HG03097 (cell line): ENCODE measurements at regions not wholly inside any gene's neighbourhood (a gene's known extent, or its start where the extent isn't known, plus 50 kb on each side); places are given as distances from the start of the nearest gene placed in this dataset.

Experiments
- ATAC-seq: cut with Tn5 transposase; IDR thresholded peaks from one replicate; pipeline ENCODE4 v1.9.1; 2021; ENCODE audit not compliant: unreplicated experiment, low FRiP score

DNA sequence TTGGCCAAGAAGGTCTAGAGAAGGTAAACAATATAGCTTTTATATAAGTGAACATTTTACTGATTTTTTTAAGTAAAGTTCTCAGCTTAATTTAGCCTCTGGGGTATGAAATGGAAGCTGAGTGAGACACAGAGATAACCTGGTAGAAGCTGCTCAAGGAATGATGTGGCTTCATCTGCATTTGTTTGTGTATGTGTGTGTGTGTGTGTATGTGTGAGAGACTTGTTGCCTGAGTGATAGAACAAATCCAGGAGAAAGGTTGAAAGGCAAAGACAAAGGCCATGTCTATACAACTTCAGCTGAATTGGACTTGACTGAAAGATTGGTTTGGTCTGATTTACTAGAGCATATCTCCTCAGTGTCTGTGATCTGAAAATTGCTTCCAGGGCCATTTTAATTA lies 63.6 kb downstream of the PCDH7 start:
- ATAC-seq: no peak

DNA sequence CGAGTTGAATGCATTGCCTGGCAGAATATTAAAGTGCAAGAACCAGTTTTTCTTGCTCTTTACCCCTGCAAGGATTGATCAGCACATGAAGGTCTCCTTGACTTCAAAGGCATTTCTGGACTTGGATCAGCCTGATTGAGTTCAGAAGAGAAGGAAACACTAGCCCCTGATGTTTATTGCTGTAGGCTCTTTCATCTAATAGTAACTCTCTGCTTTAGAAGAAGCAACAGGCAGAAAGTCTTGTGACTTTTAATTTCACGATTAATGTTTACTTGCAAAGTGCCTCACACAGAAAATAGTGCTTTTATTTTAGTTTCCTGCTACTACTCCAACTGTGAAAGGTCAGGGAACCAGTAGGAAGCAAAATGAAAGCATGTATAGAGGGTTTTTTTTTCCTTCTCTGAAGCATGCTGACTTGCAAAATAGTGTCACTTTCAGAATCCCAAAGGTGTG lies 69.1 kb downstream of the PCDH7 start:
- no peak for ATAC-seq

DNA sequence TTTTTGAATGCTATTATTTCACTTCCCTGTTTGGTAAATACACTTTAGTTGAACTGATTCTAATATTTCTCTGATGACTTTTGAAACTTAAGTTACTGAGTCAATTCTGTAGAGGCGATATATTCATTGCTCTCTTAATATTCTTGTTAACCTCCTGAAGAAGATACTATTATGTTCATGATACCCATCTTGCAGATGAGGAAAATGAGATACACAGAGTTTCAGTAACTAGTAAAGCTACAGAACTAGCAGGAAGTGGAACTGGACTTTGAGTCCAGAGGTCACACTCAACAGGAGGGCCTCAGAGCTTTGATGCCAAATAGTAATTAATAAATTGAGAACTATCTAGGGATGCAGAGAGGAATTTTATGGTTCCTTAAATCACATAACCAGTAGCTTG lies 70.0 kb downstream of the PCDH7 start:
- no peak for ATAC-seq

DNA sequence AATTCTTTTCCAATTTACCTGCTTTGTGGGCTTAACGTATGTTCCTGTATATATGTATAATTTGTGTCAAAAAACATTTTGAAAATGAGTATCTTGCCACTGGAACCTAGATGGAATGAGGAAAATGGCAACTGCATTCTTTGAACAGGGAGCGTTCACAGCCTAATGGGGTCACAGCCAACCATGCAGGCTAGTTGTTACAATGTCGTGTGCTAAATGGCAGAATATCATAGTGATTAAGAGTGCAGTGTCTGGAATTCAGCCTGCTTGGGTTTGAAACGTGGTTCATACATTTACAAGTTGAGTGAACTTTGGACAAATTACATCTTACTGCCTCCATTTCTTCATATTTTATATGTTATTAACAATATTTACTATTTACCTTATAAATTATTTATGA lies 70.8 kb downstream of the PCDH7 start:
- no peak for ATAC-seq

DNA sequence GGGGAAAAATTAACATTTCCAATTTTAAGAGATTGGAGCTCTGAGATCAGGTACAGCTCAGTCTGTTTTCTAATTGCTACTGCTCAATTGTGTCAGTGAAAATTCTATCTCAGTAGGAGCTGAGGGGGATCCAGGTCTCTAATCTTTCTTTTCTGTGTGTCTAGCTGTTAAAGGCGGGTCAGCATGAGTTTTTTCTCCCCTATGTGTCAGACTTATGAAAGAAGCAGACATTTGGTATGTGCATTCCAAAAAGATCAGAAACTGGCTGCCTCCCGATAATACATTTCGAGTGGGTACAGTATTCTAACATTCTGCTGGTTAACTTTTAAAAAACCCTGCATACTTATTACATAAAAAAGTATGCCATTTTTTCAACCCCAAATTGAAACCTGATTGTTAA lies 72.4 kb downstream of the PCDH7 start:
- ATAC-seq: no peak

DNA sequence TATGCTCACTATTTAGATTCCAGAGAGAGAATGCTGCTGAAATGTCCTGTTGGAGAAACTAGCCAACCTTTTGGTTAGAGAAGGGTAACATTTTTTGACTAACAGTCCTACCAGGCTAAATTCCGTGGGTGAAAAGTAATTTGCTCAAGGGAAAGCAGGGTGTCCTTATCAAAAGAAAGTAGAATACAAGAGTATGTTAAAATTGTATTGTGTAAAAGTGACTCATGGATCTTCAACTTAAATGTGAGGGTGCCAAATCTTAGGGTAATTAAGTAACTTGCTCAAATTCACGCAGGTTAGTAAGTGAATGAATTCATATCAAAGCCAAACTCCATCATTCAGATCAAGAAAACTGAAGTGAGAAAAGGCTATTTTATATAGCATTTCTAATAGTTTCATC lies 81.7 kb downstream of the PCDH7 start:
- ATAC-seq: no peak

DNA sequence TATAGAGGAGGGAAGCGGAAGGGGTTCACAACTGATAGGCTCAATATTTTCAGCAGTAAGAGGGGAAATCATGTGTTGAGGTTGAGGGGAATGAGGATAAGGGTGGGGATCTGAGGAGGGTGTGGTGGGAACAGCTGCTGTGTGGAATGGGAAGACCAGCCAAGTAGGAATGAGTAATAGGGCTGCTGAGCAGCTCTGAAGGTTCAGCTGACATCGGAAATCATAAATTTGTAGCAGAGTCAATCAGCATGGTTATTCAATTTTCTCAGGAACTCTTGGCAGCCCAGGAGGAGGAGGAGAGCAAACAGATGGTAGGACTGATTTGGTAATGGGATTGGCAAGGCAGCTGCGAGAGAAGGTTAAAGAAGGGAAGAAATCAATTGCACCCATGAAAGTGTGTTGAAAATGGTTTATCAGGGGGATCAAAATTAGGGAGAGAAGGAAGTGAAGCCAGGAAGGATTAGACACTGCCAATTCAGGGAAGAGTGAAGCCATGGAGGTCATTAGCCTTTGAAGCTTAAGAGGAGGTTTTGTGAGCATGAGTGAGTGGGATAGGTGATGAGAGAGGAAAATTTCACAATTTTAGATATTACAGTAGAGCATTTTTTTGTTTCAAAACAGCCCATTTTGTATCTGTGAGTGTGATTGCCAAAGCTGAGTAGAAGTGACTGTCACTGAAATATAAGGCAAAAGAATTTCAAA lies 82.6 kb downstream of the PCDH7 start:
- ATAC-seq: no peak

DNA sequence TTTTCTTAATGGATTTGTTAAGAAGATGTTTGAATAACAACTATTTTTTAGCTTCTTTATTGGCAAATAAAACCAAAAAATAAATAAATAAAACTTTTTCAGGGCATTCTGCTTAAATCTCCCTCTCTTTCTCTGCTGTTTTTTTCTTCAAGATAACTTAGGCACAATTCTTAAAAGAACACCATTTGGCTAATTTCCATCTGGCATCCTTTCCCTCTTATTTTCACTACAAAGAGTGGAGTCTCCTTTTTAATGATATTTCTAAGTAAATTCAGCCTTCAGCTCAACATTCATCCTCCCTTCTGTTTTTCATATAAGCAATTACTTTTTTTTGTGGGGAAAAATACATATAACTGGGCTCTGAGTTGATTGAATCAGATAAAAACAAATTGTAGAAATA lies 88.1 kb downstream of the PCDH7 start:
- no peak for ATAC-seq

DNA sequence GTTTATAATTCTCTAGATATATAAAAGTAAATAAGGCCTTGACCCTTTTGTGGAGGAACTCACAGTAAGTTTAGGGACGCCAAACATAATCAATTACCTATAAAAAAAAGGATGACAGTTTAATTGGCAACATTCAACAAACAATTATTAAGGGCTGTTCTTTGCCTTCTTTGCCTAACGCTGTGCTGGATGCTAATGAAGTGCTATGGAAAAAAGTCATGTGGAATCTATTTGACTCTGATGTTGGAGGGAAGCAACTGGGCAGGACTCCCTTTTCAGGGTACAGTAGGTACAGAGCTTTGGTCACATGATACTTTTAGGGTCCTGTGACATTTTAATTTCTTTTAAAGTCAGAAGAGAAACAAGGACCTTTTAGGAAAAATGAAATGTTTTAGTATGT lies 91.1 kb downstream of the PCDH7 start:
- no peak for ATAC-seq

DNA sequence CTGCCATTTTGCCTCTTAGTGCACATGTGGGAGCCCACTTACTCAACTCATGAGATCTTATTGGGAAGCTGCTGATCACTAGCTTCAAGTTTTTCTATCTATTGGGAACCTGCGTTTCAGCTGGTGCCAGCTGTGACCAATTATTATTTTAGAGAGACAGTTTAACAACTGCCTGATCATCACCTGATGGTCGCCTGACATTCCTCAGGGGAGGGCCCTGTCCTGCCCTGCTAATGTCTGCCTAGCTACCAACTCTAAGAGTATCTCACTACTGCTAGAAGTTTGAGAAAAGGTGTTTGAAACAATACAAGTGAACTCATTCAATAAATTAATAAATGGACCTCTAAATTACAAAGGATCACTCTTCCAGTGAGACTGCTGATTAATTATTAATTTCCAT lies 95.5 kb downstream of the PCDH7 start:
- ATAC-seq: no peak

DNA sequence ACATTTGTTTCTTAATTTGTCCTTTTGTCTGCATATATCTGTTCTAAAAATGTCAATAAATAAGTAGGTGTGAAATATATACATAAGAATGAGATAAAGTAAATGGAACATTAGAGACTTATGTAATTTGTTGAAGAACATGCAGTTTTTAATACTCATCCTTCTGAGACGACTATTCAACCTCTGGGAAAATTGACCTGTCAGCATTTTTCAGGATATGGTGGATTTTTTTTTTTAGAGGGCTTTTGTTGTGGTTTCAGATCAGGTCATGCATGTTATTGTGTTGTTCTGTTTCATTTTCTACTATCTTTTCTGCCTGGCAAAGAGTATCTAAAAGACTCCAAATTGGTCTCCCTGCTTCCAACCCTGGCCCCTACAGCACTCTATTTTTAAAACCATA lies 97.3 kb downstream of the PCDH7 start:
- ATAC-seq: no peak

DNA sequence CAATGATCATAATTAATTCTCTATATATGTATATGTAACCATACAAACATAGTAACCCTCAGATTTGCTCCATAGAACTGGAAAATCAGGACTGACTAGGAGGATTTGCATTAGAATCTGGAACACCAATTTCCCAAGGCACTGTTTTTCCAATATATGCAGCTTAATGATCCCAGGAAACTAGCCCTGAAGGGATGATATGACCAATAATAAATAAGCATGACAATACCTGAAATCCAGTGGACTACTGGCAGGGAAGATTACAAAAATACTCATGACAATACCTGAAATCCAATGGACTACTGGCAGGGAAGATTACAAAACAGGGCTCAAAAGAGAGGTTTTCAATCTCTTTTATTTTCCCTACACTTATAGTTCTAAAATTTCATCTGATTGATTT lies 98.4 kb downstream of the PCDH7 start:
- no peak for ATAC-seq

DNA sequence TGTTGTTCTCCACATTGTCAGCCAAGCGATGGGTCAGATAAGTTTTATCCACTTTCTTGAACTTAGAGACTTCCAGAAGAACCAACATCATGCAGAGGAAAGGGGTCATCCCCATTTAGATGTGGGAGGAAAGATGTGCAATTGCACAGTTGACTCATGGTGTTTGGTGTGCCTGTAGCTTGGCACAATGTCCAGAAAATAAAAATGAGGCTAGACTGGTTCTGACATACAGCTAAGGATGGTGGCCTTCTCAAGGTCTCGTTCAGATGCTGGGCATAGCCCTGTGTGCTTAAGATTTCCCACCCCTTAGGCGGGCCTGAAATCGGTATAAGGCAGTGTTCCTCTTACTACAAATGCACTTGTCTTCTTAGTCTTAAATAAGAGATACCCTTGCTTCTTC lies 101.1 kb downstream of the PCDH7 start:
- no peak for ATAC-seq

DNA sequence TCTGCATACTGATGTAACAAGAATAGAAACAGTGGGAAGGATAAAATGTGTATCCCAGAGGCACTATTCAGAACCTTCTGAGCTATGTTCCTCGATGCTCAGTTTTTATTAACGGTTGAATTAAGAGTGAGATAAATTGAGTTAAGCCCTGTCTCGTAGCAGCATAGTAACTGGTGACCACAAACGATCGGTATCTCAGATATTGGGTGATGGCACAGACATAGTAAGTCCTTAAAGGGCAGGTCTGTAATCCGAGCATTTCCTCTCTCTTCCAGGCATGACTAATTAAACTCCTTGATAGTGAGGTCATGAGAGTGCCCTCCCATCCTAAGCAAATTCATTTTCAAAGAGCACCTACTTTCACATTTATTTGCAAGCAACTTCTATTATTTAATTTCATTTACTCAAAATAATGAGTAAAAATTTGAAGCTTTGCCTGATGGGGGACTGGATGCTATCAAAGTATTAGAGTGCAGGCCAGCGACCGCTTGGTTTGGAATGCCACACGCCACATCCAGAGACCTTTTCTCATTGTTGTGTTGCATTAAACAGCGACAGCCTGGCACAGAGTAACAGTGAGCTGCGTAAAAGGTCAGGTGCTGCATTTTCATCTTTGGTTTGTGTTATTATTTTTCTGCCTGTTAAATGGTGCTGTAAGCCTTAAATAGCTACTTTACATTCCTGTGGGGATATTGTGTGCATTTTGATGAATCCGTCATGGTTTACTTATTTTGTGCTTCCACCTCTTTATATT lies 101.9 kb downstream of the PCDH7 start:
- ATAC-seq: no peak

DNA sequence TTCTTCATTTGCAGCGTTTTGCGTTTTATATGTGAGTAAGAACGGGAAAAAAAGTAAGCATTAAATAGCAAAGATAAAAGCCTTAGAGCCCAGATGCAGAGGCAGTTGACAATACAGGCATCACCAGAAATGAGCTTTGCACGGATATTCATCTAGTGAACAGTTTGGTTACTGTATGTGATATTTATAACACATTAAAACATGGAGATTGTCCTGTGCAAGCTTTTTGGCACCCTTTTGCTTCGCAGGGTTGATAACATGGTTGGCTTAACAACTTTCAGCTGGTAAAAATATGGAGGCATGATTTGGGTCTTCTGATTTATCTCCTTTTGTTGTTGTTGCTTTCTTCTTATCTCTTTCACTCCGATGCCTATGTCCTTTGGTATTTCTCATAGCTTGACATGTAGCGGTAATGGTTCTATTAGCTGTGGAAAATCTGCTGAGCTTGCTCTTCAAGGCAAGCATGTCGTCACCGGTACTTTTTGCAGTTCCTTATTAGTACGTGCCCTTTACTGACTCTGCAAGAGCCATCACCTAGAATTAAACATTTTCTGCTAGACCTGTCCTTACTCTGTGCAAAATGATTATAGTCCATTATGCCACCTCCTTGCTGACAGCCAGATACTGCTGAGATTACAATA lies 102.9 kb downstream of the PCDH7 start:
- ATAC-seq: no peak

DNA sequence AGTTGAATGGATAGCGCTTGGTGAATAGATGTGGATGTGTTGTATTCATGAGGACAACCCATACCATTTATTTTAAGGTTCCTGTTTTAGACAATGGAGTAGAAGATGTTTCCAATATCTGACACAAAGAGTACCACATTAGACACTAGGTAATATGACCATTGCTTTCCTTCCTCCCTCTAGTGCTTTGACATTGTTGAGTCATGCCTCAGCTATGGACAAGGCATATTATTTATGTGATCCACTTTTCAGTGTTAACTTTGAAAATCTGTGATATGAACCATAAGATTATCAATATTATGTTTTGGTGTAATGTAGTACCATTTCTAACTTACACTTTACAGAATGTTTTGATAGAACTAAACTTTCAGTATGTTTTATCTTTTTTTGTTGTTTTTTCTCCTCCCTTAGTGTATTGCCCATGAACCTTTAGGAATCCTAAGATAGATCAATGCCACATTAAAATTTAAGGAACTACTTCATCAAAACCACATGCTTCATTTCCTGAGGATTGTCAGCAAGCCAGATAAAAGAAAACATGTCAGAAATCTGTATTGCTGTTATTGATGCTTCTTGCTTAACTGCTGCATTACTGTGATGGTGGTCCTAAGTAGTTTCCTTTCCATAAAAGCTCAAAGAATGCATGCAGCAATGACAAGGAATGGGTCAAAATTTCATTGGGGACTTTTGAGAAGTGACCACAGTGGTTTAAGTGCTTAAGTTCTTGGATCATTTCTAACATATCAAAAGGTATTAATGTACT lies 105.0 kb downstream of the PCDH7 start:
- ATAC-seq: no peak

DNA sequence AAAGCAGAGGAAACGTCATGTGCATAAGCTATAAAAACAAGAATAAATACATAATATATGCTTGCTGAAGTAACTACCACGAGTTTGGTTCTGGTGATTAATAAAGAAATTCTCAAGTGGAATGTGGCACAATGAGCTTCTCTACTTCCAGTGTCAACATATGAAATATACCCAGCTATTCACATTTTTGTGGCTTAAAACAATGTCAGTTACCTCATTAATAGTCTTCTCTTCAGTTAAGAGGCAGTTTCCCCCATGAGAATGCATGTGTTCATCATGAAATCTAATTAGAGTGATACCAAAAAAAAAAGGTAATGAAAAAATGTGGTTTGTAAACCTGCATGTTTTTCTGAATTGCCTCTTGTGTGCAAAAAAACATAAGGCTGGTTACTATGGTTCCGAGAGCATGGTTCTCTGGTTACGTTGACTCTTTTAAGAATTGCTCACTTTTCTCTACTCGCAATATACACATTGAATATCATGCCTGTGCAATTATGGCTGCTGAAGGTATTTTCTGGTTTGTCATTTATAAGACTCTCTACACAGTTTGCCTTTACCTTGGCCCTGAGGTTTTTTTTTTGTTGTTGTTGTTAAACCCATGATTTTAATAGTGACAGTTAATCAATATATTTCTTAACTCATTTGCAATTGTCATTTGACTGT lies 108.2 kb downstream of the PCDH7 start:
- no peak for ATAC-seq

DNA sequence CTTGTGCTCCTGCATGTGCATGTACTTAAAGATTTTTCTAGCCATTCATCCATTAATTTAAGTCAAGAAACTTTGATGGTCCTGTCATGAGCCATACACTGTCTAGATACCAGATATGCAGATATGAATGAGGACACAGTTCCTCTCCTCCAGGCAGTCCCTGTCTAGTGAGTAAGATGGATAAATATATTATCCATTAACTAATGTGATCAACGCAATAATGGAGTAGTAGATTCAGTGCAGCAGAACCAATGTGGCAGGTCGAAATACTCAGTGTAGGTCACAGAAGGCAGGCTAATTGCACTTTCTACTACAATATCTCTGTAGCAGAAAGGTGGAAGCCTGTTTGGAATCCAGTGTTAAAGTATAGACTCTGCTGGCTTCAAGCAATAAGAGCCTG lies 112.5 kb downstream of the PCDH7 start:
- ATAC-seq: no peak

DNA sequence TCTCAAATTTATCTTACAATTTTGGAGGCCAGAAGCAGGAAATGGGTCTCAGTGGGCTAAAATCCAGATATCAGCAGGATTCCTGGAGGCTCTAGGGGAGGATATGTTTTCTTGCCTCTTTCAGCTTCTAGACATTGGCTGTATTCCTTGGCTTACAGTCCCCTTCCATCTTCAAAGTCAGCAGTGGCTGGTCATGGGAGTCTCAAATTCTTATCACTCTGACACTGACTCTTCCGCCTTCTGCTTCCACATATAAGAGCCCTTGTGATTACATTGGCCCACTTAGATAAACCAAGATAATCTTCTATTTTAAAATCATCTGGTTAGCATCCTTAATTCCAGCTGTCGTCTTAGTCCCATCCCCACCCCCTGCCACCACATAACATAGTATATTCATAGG lies 113.0 kb downstream of the PCDH7 start:
- ATAC-seq: no peak

DNA sequence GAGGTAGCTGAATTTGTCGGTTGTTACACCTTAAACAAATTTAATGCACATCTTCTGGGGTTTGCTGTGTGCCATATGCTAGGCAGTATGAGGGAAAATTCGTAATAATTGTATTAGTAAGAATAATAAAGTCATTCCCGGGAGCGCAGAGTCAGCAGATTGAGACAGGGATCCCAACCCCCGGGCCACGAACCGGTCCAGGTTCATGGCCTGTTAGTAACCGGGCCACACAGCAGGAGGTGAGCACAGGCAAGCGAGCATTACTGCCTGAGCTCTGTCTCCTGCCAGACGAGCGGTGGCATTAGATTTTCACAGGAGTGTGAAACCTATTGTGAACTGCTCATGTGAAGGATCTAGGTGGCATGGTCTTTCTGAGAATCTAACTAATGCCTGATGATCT lies 114.9 kb downstream of the PCDH7 start:
- no peak for ATAC-seq

DNA sequence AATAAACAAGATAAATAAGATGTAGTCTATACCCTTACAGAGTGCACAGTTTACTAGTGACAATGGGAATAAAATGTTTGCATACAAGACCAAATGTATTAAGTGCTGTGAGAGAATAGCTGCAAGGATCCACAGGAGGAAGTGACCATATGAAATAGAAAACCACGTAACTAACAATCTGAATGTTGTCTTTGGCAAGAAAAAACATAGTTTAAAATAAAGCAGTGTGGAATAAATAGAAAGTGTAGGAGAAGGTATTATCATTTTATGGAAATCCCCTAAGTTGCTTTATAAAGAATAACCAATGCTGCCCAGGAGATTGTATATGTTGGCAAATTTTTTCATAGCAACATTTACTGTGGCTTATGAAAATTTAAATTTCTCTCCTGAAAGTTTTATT lies 116.1 kb downstream of the PCDH7 start:
- ATAC-seq: no peak
